HUES6 (cell line): ENCODE measurements at regions not wholly inside any gene's neighbourhood (a gene's known extent, or its start where the extent isn't known, plus 50 kb on each side); places are given as distances from the start of the nearest gene placed in this dataset.

Experiments used
- H3K27ac ChIP-seq: 2 replicates; pipeline ENCODE4 v1.7.0; 2013; ENCODE audit warnings: low read depth, mild to moderate bottlenecking, low read length, inconsistent platforms
- H3K27me3 ChIP-seq: 2 replicates; pipeline ENCODE4 v1.6.1; 2013; ENCODE audit warnings: low read length; ENCODE audit not compliant: control insufficient read depth, insufficient read depth
- H3K36me3 ChIP-seq: 2 replicates; pipeline ENCODE4 v1.6.1; 2013; ENCODE audit warnings: low read length; ENCODE audit not compliant: control insufficient read depth, insufficient read depth
- H3K4me1 ChIP-seq: 2 replicates; pipeline ENCODE4 v1.6.1; 2013; ENCODE audit warnings: low read length; ENCODE audit not compliant: control insufficient read depth, insufficient read depth
- H3K4me3 ChIP-seq: 2 replicates; pipeline ENCODE4 v1.5.1; 2013; ENCODE audit warnings: low read depth, low read length
- H3K9ac ChIP-seq: one replicate; pipeline ENCODE4 v1.6.1; 2013; ENCODE audit warnings: mild to moderate bottlenecking, low read length
- H3K9me3 ChIP-seq: 2 replicates; pipeline ENCODE4 v1.6.1; 2013; ENCODE audit warnings: low read depth, low read length; ENCODE audit not compliant: control insufficient read depth, insufficient read depth

- no peak overlapping the region for H3K4me3 ChIP-seq
- H3K9ac ChIP-seq = no peak overlapping the region
- H3K27me3 ChIP-seq = no peaks in the 10 kb centered on the region
- peaks cover 3% of the 10 kb centered on the region; the same call in 1 of the 2 replicates for H3K4me1 ChIP-seq
- peaks cover 6% of the 10 kb centered on the region; the same call in 1 of the 2 replicates for H3K36me3 ChIP-seq
- H3K27ac ChIP-seq = peak overlapping the region; percentile 14; the same call in 1 of the 2 replicates
- peaks cover 79% of the 10 kb centered on the region for H3K9me3 ChIP-seq
These were observed 119.9 kb upstream of the SPIN4 start for GRCh38 chrX:63471004-63471403.

GRCh38 chrX:63470506-63470905 lies 119.4 kb upstream of the SPIN4 start:
- Histone ChIP-seq H3K9ac (no peak overlapping the region), H3K36me3 (peaks cover 3% of the 10 kb centered on the region; the same call in 1 of the 2 replicates), H3K27me3 (no peaks in the 10 kb centered on the region), H3K9me3 (peaks cover 79% of the 10 kb centered on the region), H3K27ac (peak overlapping the region; percentile 14; the same call in 1 of the 2 replicates), H3K4me1 (peaks cover 3% of the 10 kb centered on the region; the same call in 1 of the 2 replicates), H3K4me3 (no peak overlapping the region; the same call in 1 of the 2 replicates)

DNA sequence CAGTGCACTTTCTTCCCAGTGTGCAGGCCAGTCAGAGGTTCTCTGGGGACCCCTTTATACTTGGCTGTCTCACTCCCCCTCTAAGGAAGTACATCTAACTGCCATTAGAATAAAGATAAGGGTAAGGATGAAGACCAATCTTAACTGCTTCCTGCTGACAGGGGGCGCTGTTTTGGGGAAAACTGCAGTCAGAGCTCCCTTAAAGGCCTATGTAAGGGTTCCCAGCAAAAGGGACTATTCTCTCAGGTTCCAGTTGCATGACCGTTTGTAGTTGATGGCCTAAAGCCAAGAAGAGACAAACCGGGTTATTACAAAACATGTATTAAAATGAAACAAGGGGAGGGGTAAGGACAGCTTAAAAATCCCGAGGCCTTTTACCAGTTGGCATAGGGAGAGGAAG lies 115.6 kb upstream of the SPIN4 start:
- Histone ChIP-seq H3K4me1 (peaks cover 3% of the 10 kb centered on the region; the same call in 1 of the 2 replicates), H3K4me3 (no peak overlapping the region), H3K36me3 (no peaks in the 10 kb centered on the region; the same call in 1 of the 2 replicates), H3K27ac (no peak overlapping the region), H3K9me3 (peaks cover 52% of the 10 kb centered on the region), H3K27me3 (no peaks in the 10 kb centered on the region), H3K9ac (no peak overlapping the region)

DNA sequence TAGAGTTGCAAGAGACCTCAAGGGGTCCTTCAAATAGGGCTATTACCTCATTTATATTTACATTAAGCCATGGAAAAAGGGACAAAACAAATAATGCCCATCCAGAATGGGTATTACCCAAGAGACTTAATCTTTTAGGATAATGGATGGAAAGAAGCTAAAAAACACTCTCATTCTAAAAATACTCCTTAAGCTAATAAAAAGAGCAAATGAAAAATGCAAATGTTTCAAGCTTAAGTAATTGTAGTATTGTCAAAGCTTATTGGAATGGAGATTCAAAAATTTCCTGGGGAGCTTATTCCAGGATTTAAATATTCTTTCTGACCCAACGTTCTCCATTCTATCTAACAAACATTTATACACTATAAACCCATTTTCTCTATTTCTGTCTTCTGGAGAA lies 107.8 kb upstream of the SPIN4 start:
- Histone ChIP-seq H3K27ac (no peak overlapping the region), H3K4me1 (0 out of 2 replicates have a peak, but pooled peaks cover 3% of the 10 kb centered on the region), H3K9ac (no peak overlapping the region), H3K9me3 (peaks cover 43% of the 10 kb centered on the region), H3K36me3 (no peaks in the 10 kb centered on the region), H3K27me3 (no peaks in the 10 kb centered on the region), H3K4me3 (no peak overlapping the region)

DNA sequence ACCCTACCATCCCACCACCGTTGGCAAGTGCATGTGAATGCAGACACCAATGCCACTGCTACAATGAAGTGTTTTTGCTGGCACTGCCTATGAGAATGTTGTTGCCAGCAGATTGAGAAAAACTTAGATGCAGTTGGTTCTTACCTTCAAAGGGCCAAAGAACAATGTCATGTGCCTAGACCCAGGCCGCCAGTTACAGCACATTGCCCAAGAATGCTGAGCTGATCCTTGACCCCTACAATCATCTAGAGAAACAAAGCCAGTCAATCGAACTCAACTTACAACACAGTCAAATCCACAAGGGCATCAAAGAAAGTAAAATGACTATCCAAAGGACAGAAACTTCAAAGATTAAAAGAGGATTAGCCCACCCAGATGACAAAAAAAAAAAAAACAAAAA lies 102.4 kb upstream of the SPIN4 start:
- peaks cover 15% of the 10 kb centered on the region for H3K36me3 ChIP-seq
- H3K9ac ChIP-seq = no peak overlapping the region
- peaks cover 73% of the 10 kb centered on the region for H3K9me3 ChIP-seq
- H3K4me3 ChIP-seq = no peak overlapping the region
- H3K4me1 ChIP-seq = no peaks in the 10 kb centered on the region
- H3K27ac ChIP-seq = no peak overlapping the region
- no peaks in the 10 kb centered on the region for H3K27me3 ChIP-seq

DNA sequence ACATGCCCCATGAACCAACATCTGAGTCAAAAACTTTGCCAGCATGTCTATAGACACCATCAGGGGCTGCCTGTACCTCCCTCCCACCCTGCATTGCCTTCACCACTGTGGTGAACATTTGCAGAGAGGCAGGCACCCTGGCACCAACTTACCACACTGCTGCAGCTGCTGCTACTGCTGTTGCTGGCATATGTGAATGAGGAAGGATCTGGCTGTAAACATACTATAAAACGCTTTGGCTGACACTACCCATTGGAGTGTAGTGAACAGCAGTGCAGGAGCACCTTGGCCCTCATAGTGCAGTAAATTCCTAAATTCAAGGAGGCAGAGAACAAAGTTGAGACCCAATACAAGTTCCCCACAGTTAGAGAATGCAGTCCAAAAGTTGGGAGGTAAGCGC lies 90.6 kb upstream of the SPIN4 start:
- Histone ChIP-seq H3K27me3 (no peaks in the 10 kb centered on the region), H3K27ac (no peak overlapping the region), H3K9ac (no peak overlapping the region), H3K36me3 (peaks cover 5% of the 10 kb centered on the region; the same call in 1 of the 2 replicates), H3K4me1 (no peaks in the 10 kb centered on the region), H3K4me3 (no peak overlapping the region), H3K9me3 (peaks cover 41% of the 10 kb centered on the region)

DNA sequence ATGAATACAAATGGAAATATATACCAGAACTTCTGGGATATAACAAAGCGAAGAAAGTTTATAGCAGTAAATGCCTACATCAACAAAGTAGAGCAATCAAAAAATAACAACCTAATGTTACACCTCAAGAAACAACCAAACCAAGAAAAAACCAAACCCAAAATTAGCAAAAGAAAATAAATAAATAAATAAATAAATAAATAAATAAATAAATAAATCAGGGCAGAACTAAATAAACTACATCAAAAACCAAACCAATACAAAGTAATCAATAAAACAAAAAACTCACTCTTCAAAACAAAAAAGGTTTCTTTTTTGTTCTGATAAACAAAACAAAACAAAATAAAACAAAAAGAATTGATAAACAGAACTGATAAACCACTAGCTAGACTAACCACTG lies 88.4 kb upstream of the SPIN4 start:
- H3K27ac ChIP-seq = no peak overlapping the region
- H3K9ac ChIP-seq = no peak overlapping the region
- no peaks in the 10 kb centered on the region for H3K4me1 ChIP-seq
- H3K36me3 ChIP-seq = peaks cover 5% of the 10 kb centered on the region; the same call in 1 of the 2 replicates
- H3K9me3 ChIP-seq = peaks cover 37% of the 10 kb centered on the region
- no peaks in the 10 kb centered on the region for H3K27me3 ChIP-seq
- H3K4me3 ChIP-seq = no peak overlapping the region

DNA sequence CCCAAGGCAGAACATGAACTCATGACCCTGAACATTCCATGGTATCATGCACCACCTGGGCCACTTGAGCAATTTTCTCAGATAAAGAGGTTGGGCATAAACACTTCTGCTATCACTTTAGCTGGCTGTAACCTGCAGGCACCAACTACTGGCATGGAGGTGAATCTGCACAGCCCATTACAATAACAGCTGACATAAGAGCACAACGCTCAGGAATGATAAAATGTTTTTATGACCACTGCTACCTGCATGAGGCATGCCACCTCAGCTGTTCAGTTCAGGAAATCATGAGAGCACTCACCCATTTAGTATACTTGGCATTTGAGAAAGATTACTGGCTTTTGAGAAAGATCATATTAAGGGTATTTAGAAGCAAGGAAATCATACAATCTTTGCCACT lies 85.7 kb upstream of the SPIN4 start:
- Histone ChIP-seq H3K9ac (no peak overlapping the region), H3K36me3 (peaks cover 5% of the 10 kb centered on the region; the same call in 1 of the 2 replicates), H3K27ac (no peak overlapping the region), H3K9me3 (peaks cover 39% of the 10 kb centered on the region; the same call in 1 of the 2 replicates), H3K4me3 (no peak overlapping the region), H3K27me3 (no peaks in the 10 kb centered on the region), H3K4me1 (peaks cover 3% of the 10 kb centered on the region; the same call in 1 of the 2 replicates)

DNA sequence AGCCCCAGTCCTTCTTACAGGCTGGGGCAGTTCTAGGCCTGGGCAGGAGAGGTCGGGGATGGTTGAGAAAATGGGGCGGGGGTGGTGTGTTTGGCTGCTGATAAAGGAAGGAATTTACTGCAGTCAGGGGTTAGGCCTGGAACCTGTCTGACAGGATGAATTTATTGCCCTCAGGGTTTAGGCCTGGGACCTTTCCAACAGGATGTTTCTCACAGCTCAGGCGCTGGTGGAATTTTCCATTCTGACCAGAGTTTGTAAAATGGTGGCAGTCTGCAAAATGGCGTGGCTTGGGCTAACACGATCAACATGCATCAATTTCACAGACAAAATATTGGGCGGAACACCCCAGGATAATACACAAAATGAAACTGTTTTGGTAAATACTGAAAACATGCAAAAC lies 83.5 kb upstream of the SPIN4 start:
- Histone ChIP-seq H3K9ac (peak overlapping the region; percentile 70), H3K4me3 (peak overlapping the region; percentile 3; the same call in 1 of the 2 replicates), H3K27me3 (no peaks in the 10 kb centered on the region), H3K9me3 (peaks cover 43% of the 10 kb centered on the region; the same call in 1 of the 2 replicates), H3K4me1 (peaks cover 3% of the 10 kb centered on the region; the same call in 1 of the 2 replicates), H3K36me3 (no peaks in the 10 kb centered on the region; the same call in 1 of the 2 replicates), H3K27ac (peak overlapping the region; percentile 44; the same call in 1 of the 2 replicates)

- Histone ChIP-seq H3K9ac (peak overlapping the region; percentile 70), H3K27me3 (no peaks in the 10 kb centered on the region), H3K4me3 (peak overlapping the region; percentile 3; the same call in 1 of the 2 replicates), H3K27ac (peak overlapping the region; percentile 44; the same call in 1 of the 2 replicates), H3K36me3 (peaks cover 1% of the 10 kb centered on the region; the same call in 1 of the 2 replicates), H3K4me1 (peaks cover 3% of the 10 kb centered on the region; the same call in 1 of the 2 replicates), H3K9me3 (peaks cover 43% of the 10 kb centered on the region; the same call in 1 of the 2 replicates)
These were observed 83.1 kb upstream of the SPIN4 start for GRCh38 chrX:63434206-63434605.

- H3K9me3 ChIP-seq = peaks cover 50% of the 10 kb centered on the region
- H3K27me3 ChIP-seq = no peaks in the 10 kb centered on the region
- no peak overlapping the region for H3K27ac ChIP-seq
- peaks cover 13% of the 10 kb centered on the region; the same call in 1 of the 2 replicates for H3K36me3 ChIP-seq
- H3K4me1 ChIP-seq = peaks cover 7% of the 10 kb centered on the region; the same call in 1 of the 2 replicates
- no peak overlapping the region for H3K9ac ChIP-seq
- no peak overlapping the region for H3K4me3 ChIP-seq
These were observed 78.9 kb upstream of the SPIN4 start for GRCh38 chrX:63430026-63430425.
